Adipocyte (in vitro differentiated cells): ENCODE measurements at regions not wholly inside any gene's neighbourhood (a gene's known extent, or its start where the extent isn't known, plus 50 kb on each side); places are given as distances from the start of the nearest gene placed in this dataset.
A peak's percentile ranks its signal among the peaks of the same experiment; 100 is the strongest.

Experiments used
- DNase-seq: peaks from one replicate; pipeline ENCODE4 v3.0.0-alpha.2; 2015; ENCODE audit warnings: low read depth
- H3K27me3 ChIP-seq: replicated peaks from 2 replicates; pipeline ENCODE4 v1.7.0; 2013; ENCODE audit warnings: mild to moderate bottlenecking, low read length, moderate library complexity; ENCODE audit not compliant: control insufficient read depth, insufficient read depth
- H3K36me3 ChIP-seq: 2 replicates; pipeline ENCODE4 v1.7.0; 2013; ENCODE audit warnings: low read length, mild to moderate bottlenecking, moderate library complexity; ENCODE audit not compliant: control insufficient read depth, insufficient read depth, severe bottlenecking
- H3K4me1 ChIP-seq: 2 replicates; pipeline ENCODE4 v1.7.0; 2013; ENCODE audit warnings: mild to moderate bottlenecking, low read length, moderate library complexity; ENCODE audit not compliant: control insufficient read depth, insufficient read depth
- H3K4me3 ChIP-seq: 2 replicates; pipeline ENCODE4 v1.7.0; 2013; ENCODE audit warnings: mild to moderate bottlenecking, low read length, moderate library complexity
- H3K9ac ChIP-seq: 2 replicates; pipeline ENCODE4 v1.7.0; 2013; ENCODE audit warnings: mild to moderate bottlenecking, low read length, moderate library complexity
- H3K9me3 ChIP-seq: 2 replicates; pipeline ENCODE4 v1.7.0; 2013; ENCODE audit warnings: mild to moderate bottlenecking, low read length, moderate library complexity; ENCODE audit not compliant: control insufficient read depth

- Histone ChIP-seq H3K4me3 (no peak overlapping the region), H3K36me3 (no peaks in the 10 kb centered on the region), H3K27me3 (no peaks in the 10 kb centered on the region), H3K9me3 (peaks cover 5% of the 10 kb centered on the region), H3K9ac (no peak overlapping the region), H3K4me1 (no peaks in the 10 kb centered on the region)
- DNase-seq, result no peak
Observed at GRCh38 chr17:71735893-71736292, 384.9 kb upstream of the SOX9 start.

DNA sequence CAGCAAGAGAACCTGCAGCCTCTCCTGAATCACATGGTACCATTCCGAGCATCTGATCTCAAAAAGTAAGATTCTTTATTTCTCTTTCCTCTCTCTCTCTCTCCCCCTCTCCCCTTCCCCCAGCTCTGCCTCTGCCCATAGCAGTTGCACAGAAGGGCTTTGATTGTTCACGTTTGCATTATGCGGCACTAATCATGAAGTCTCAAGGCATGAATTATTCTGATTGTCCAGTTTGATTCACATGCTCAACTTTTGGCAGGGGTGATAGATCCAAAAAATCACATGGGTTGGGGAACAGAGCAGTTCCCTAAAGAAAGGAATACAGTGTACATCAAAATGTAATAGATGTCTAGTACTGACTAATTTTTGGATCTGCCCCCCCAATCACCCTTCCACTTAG lies 380.0 kb upstream of the SOX9 start:
- peaks cover 5% of the 10 kb centered on the region for H3K4me1 ChIP-seq
- no peaks in the 10 kb centered on the region for H3K9me3 ChIP-seq
- no peak overlapping the region for H3K9ac ChIP-seq
- H3K36me3 ChIP-seq, result no peaks in the 10 kb centered on the region
- H3K27me3 ChIP-seq, result no peaks in the 10 kb centered on the region
- no peak overlapping the region for H3K4me3 ChIP-seq
- no peak for DNase-seq

- H3K9ac ChIP-seq, result no peak overlapping the region
- no peaks in the 10 kb centered on the region for H3K9me3 ChIP-seq
- H3K4me1 ChIP-seq, result peaks cover 5% of the 10 kb centered on the region
- H3K27me3 ChIP-seq, result no peaks in the 10 kb centered on the region
- DNase-seq, result no peak
- H3K36me3 ChIP-seq, result no peaks in the 10 kb centered on the region
- H3K4me3 ChIP-seq, result no peak overlapping the region
Observed at GRCh38 chr17:71741836-71742235, 379.0 kb upstream of the SOX9 start.

DNA sequence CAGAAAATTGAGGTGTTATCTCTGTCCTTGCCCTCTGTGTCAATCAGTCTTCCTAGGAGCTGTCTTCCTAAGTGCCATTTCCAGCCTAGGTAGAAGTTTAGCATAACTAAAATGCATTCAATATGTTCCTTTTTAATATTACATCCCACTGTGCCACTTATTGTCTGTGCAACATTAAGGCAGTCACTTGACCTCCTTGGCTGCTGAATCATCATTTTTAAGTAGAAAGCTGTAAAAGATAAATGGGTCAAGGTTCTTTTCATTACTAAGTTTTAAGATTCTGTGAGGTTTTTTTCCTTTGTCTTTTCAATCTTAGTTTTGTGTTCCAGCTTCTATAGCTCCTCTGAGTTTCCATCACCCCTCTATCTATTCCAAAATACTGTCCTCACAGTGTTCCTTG lies 371.9 kb upstream of the SOX9 start:
- no peaks in the 10 kb centered on the region for H3K9me3 ChIP-seq
- H3K9ac ChIP-seq, result no peak overlapping the region
- no peak for DNase-seq
- no peaks in the 10 kb centered on the region for H3K27me3 ChIP-seq
- peaks cover 3% of the 10 kb centered on the region for H3K4me1 ChIP-seq
- no peak overlapping the region for H3K4me3 ChIP-seq
- no peaks in the 10 kb centered on the region for H3K36me3 ChIP-seq

GRCh38 chr17:71753070-71753469 lies 367.8 kb upstream of the SOX9 start:
- H3K27me3 ChIP-seq, result no peaks in the 10 kb centered on the region
- no peak overlapping the region for H3K9ac ChIP-seq
- no peak overlapping the region for H3K4me3 ChIP-seq
- H3K4me1 ChIP-seq, result peaks cover 3% of the 10 kb centered on the region
- H3K9me3 ChIP-seq, result no peaks in the 10 kb centered on the region
- H3K36me3 ChIP-seq, result no peaks in the 10 kb centered on the region
- DNase-seq, result no peak

- Histone ChIP-seq H3K27me3 (no peaks in the 10 kb centered on the region), H3K36me3 (no peaks in the 10 kb centered on the region), H3K9ac (no peak overlapping the region), H3K4me3 (no peak overlapping the region), H3K9me3 (no peaks in the 10 kb centered on the region), H3K4me1 (no peaks in the 10 kb centered on the region)
- DNase-seq, result no peak
Observed at GRCh38 chr17:71757156-71757555, 363.7 kb upstream of the SOX9 start.

- no peaks in the 10 kb centered on the region for H3K9me3 ChIP-seq
- H3K4me3 ChIP-seq, result no peak overlapping the region
- H3K36me3 ChIP-seq, result no peaks in the 10 kb centered on the region
- H3K9ac ChIP-seq, result no peak overlapping the region
- H3K4me1 ChIP-seq, result no peaks in the 10 kb centered on the region
- no peaks in the 10 kb centered on the region for H3K27me3 ChIP-seq
- DNase-seq, result no peak
Observed at GRCh38 chr17:71757956-71758355, 362.9 kb upstream of the SOX9 start.

DNA sequence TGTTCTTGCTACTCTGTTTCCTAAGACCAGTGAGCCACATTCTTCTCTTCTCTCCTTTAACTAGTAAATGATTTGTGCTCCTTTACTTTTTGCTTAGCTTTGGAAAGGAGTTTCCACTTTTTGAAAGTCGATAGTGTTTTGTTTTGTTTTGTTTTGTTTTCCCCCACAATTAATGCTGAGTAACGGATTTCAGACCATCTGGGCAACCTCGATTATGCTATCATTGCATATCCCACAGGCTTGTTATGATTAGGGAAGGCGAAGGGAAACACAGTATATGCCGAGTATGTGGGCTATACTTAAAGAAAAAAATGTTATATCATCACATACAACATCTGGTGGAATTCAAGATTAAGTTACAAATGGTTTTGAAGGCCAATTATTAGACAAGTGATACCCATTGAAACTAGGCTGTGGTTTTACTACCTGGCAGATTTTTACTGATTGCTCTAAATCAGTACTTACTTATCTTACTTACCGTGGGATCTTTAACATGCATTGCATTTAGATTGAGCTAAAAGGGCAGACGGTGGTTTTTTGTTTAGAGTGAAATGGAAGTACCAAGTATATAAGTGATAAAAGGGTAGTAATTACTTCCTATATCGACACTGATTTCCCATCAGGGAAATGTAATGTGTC lies 361.3 kb upstream of the SOX9 start:
- Histone ChIP-seq H3K4me3 (no peak overlapping the region), H3K4me1 (no peaks in the 10 kb centered on the region), H3K27me3 (no peaks in the 10 kb centered on the region), H3K36me3 (no peaks in the 10 kb centered on the region), H3K9ac (no peak overlapping the region), H3K9me3 (no peaks in the 10 kb centered on the region)
- DNase-seq, result no peak

- Histone ChIP-seq H3K4me1 (no peaks in the 10 kb centered on the region), H3K27me3 (no peaks in the 10 kb centered on the region), H3K9ac (no peak overlapping the region), H3K4me3 (no peak overlapping the region), H3K36me3 (no peaks in the 10 kb centered on the region), H3K9me3 (no peaks in the 10 kb centered on the region)
- DNase-seq, result no peak
Observed at GRCh38 chr17:71760062-71760720, 360.6 kb upstream of the SOX9 start.

DNA sequence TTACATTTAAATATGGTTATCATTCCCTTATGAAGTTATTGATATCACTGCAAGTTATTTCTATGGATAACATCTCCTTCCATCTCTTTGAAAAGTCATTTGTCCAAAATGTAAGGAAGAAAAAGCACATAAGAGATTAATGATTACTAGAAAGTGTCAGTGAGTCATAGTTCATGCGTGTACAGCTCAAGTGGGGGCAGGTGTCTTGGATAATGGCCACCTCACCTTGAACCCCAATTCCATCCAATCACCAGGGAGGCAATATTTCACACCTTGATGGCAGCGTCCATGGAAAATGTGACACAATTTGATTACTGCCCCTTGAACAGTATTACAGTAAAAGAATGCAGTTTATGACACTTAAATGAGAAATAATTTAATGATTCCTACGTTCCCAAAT lies 358.3 kb upstream of the SOX9 start:
- Histone ChIP-seq H3K9ac (no peak overlapping the region), H3K36me3 (no peaks in the 10 kb centered on the region), H3K4me1 (no peaks in the 10 kb centered on the region), H3K4me3 (no peak overlapping the region), H3K9me3 (no peaks in the 10 kb centered on the region), H3K27me3 (no peaks in the 10 kb centered on the region)
- no peak for DNase-seq

- Histone ChIP-seq H3K9me3 (no peaks in the 10 kb centered on the region), H3K9ac (no peak overlapping the region), H3K4me3 (no peak overlapping the region), H3K27me3 (no peaks in the 10 kb centered on the region), H3K36me3 (no peaks in the 10 kb centered on the region), H3K4me1 (no peaks in the 10 kb centered on the region)
- DNase-seq, result peak; percentile 1
Observed at GRCh38 chr17:71764505-71764904, 356.3 kb upstream of the SOX9 start.

GRCh38 chr17:71765437-71765836 lies 355.4 kb upstream of the SOX9 start:
- H3K27me3 ChIP-seq, result no peaks in the 10 kb centered on the region
- H3K9ac ChIP-seq, result no peak overlapping the region
- H3K4me1 ChIP-seq, result no peaks in the 10 kb centered on the region
- DNase-seq, result no peak
- H3K9me3 ChIP-seq, result no peaks in the 10 kb centered on the region
- no peak overlapping the region for H3K4me3 ChIP-seq
- H3K36me3 ChIP-seq, result no peaks in the 10 kb centered on the region
